ENCODE measurements at regions not wholly inside any gene's neighbourhood (a gene's known extent, or its start where the extent isn't known, plus 50 kb on each side); places are given as distances from the start of the nearest gene placed in this dataset.

- Histone ChIP-seq H3K27me3 (ENCODE audit: insufficient read depth, low read length) (no peaks in the 10 kb centered on the region), H4K20me1 (ENCODE audit: insufficient read depth, low read length) (no peaks in the 10 kb centered on the region), H3K4me3 (ENCODE audit: insufficient read depth, low read depth, low read length) (no peak overlapping the region), H2AFZ (ENCODE audit: low read depth, low read length) (no peak overlapping the region), H3K27ac (ENCODE audit: low read depth, low read length) (no peak overlapping the region), H3K9ac (ENCODE audit: low read length) (no peak overlapping the region), H3K79me2 (ENCODE audit: insufficient read depth, low read length) (no peaks in the 10 kb centered on the region), H3K4me2 (ENCODE audit: low read length) (no peak overlapping the region), H3K36me3 (ENCODE audit: insufficient read depth, low read length) (no peaks in the 10 kb centered on the region), H3K9me3 (ENCODE audit: insufficient read depth, low read depth, low read length) (no peaks in the 10 kb centered on the region), H3K4me1 (ENCODE audit: insufficient read depth, low read length) (peaks cover 8% of the 10 kb centered on the region)
- H3K27ac Mint-ChIP-seq (ENCODE audit: unreplicated experiment): no peak overlapping the region
- FAIRE-seq (no peak), DNase-seq (ENCODE audit: low read depth) (peak; percentile 91)
- H3K4me1 Mint-ChIP-seq (ENCODE audit: low read depth, unreplicated experiment): peaks cover 12% of the 10 kb centered on the region
- peaks cover 5% of the 10 kb centered on the region for H3K9me3 Mint-ChIP-seq (ENCODE audit: unreplicated experiment)
- no peaks in the 10 kb centered on the region for H3K36me3 Mint-ChIP-seq (ENCODE audit: low read depth, unreplicated experiment)
- TF ChIP-seq EZH2 (IDR thresholded peaks at IDR 0.05; ENCODE audit: insufficient read depth, low read length): no peak
- TF ChIP-seq, protein P1, sequence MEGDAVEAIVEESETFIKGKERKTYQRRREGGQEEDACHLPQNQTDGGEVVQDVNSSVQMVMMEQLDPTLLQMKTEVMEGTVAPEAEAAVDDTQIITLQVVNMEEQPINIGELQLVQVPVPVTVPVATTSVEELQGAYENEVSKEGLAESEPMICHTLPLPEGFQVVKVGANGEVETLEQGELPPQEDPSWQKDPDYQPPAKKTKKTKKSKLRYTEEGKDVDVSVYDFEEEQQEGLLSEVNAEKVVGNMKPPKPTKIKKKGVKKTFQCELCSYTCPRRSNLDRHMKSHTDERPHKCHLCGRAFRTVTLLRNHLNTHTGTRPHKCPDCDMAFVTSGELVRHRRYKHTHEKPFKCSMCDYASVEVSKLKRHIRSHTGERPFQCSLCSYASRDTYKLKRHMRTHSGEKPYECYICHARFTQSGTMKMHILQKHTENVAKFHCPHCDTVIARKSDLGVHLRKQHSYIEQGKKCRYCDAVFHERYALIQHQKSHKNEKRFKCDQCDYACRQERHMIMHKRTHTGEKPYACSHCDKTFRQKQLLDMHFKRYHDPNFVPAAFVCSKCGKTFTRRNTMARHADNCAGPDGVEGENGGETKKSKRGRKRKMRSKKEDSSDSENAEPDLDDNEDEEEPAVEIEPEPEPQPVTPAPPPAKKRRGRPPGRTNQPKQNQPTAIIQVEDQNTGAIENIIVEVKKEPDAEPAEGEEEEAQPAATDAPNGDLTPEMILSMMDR (IDR thresholded peaks at IDR 0.05; ENCODE audit: insufficient read depth, low read depth, low read length): no peak
- H3K27me3 Mint-ChIP-seq (ENCODE audit: low read depth, unreplicated experiment): no peaks in the 10 kb centered on the region
- H3K4me3 Mint-ChIP-seq (ENCODE audit: unreplicated experiment): no peak overlapping the region
These were observed 725.5 kb upstream of the CHRM3 start for GRCh38 chr1:238660849-238661248.

DNA sequence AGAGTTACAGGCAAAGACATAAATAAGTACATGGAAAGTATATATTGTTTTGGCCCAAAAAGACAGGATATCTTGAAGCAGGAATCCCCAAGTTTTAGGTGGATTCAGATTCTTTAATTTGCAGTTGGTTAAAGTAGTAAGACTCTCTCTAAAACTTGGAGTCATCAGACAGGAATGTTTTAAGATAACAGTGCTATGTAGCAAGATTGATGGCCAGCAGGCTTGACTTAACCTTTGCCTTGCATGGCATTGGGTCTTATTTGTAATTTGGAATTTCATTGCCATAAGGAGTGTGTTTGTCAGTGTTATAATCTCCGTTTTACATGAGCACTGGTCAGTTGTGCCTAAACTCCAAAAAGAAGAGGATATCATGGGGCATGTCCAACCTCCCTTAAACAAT lies 727.6 kb upstream of the CHRM3 start:
- Histone ChIP-seq H2AFZ (ENCODE audit: low read depth, low read length) (no peak overlapping the region), H3K79me2 (ENCODE audit: insufficient read depth, low read length) (no peaks in the 10 kb centered on the region), H3K27ac (ENCODE audit: low read depth, low read length) (peak overlapping the region; percentile 33), H3K9me3 (ENCODE audit: insufficient read depth, low read depth, low read length) (no peaks in the 10 kb centered on the region), H3K4me3 (ENCODE audit: insufficient read depth, low read depth, low read length) (no peak overlapping the region), H3K4me2 (ENCODE audit: low read length) (peak overlapping the region; percentile 11), H3K36me3 (ENCODE audit: insufficient read depth, low read length) (no peaks in the 10 kb centered on the region), H4K20me1 (ENCODE audit: insufficient read depth, low read length) (no peaks in the 10 kb centered on the region), H3K4me1 (ENCODE audit: insufficient read depth, low read length) (peaks cover 13% of the 10 kb centered on the region), H3K9ac (ENCODE audit: low read length) (no peak overlapping the region), H3K27me3 (ENCODE audit: insufficient read depth, low read length) (no peaks in the 10 kb centered on the region)
- Mint-ChIP-seq H3K9me3 (ENCODE audit: unreplicated experiment) (peaks cover 5% of the 10 kb centered on the region), H3K4me1 (ENCODE audit: low read depth, unreplicated experiment) (peaks cover 11% of the 10 kb centered on the region), H3K36me3 (ENCODE audit: low read depth, unreplicated experiment) (no peaks in the 10 kb centered on the region), H3K27ac (ENCODE audit: unreplicated experiment) (peak overlapping the region; percentile 73), H3K27me3 (ENCODE audit: low read depth, unreplicated experiment) (no peaks in the 10 kb centered on the region), H3K4me3 (ENCODE audit: unreplicated experiment) (no peak overlapping the region)
- FAIRE-seq (peak; percentile 74), DNase-seq (ENCODE audit: low read depth) (peak; percentile 90)
- TF ChIP-seq, protein P1 (IDR thresholded peaks at IDR 0.05; ENCODE audit: insufficient read depth, low read depth, low read length): no peak
- TF ChIP-seq EZH2 (IDR thresholded peaks at IDR 0.05; ENCODE audit: insufficient read depth, low read length): no peak

- DNase-seq (ENCODE audit: low read depth): peak; percentile 92
- no peaks in the 10 kb centered on the region for H4K20me1 ChIP-seq (ENCODE audit: insufficient read depth, low read length)
- peak overlapping the region; percentile 82 for H3K27ac ChIP-seq (ENCODE audit: low read depth, low read length)
- no peak for TF ChIP-seq EZH2 (IDR thresholded peaks at IDR 0.05; ENCODE audit: insufficient read depth, low read length)
- TF ChIP-seq, protein P1 (IDR thresholded peaks at IDR 0.05; ENCODE audit: insufficient read depth, low read depth, low read length): no peak
- no peak overlapping the region for H2AFZ ChIP-seq (ENCODE audit: low read depth, low read length)
- peaks cover 3% of the 10 kb centered on the region for H3K9me3 Mint-ChIP-seq (ENCODE audit: unreplicated experiment)
- H3K4me3 ChIP-seq (ENCODE audit: insufficient read depth, low read depth, low read length): no peak overlapping the region
- peaks cover 23% of the 10 kb centered on the region for H3K4me1 ChIP-seq (ENCODE audit: insufficient read depth, low read length)
- H3K79me2 ChIP-seq (ENCODE audit: insufficient read depth, low read length): no peaks in the 10 kb centered on the region
- H3K4me2 ChIP-seq (ENCODE audit: low read length): peak overlapping the region; percentile 67
- H3K27me3 ChIP-seq (ENCODE audit: insufficient read depth, low read length): no peaks in the 10 kb centered on the region
- no peaks in the 10 kb centered on the region for H3K36me3 ChIP-seq (ENCODE audit: insufficient read depth, low read length)
- H3K27me3 Mint-ChIP-seq (ENCODE audit: low read depth, unreplicated experiment): no peaks in the 10 kb centered on the region
- H3K4me1 Mint-ChIP-seq (ENCODE audit: low read depth, unreplicated experiment): peaks cover 24% of the 10 kb centered on the region
- H3K9ac ChIP-seq (ENCODE audit: low read length): peak overlapping the region; percentile 50
- peak overlapping the region; percentile 87 for H3K27ac Mint-ChIP-seq (ENCODE audit: unreplicated experiment)
- no peaks in the 10 kb centered on the region for H3K9me3 ChIP-seq (ENCODE audit: insufficient read depth, low read depth, low read length)
- FAIRE-seq: peak; percentile 43
- no peaks in the 10 kb centered on the region for H3K36me3 Mint-ChIP-seq (ENCODE audit: low read depth, unreplicated experiment)
- H3K4me3 Mint-ChIP-seq (ENCODE audit: unreplicated experiment): no peak overlapping the region
These were observed 732.6 kb upstream of the CHRM3 start for GRCh38 chr1:238653693-238654321.

Data from astrocyte (in vitro differentiated cells and primary cell).